Lung (tissue), 11 donors: ENCODE measurements at regions not wholly inside any gene's neighbourhood (a gene's known extent, or its start where the extent isn't known, plus 50 kb on each side); places are given as distances from the start of the nearest gene placed in this dataset.
"Not testable (repeated sequence)": the region's sequence is repeated elsewhere in the genome, so short reads cannot be mapped to it uniquely, and the experiment has no call there.

Experiments
- ATAC-seq: fragments of 200-7000 bp; cut with Tn5 transposase; one replicate; pipeline ENCODE4 v1.9.1; 2020; ENCODE audit warnings: moderate number of reproducible peaks; ENCODE audit not compliant: insufficient read depth, low FRiP score
- DNase-seq, 3 donors: peaks; one replicate each; pipeline ENCODE4 v3.0.0-alpha.2; 2013 to 2017
- H3K27ac ChIP-seq, 2 donors: one replicate each; pipeline ENCODE4 v1.5.1; 2013; ENCODE audit warnings: mild to moderate bottlenecking in 2 of 2, moderate library complexity in 2 of 2, control low read depth in 1 of 2, inconsistent platforms in 1 of 2, low read depth in 1 of 2, low read length in 1 of 2
- H3K27me3 ChIP-seq, 3 donors: one replicate each; pipeline ENCODE4 v1.5.1; 2013; ENCODE audit warnings: low read length in 2 of 3; ENCODE audit not compliant: control insufficient read depth in 3 of 3, insufficient read depth in 3 of 3
- H3K36me3 ChIP-seq, 4 donors: one replicate each; pipeline ENCODE4 v1.5.1; 2013; ENCODE audit warnings: low read length in 4 of 4, mild to moderate bottlenecking in 1 of 4, moderate library complexity in 1 of 4; ENCODE audit not compliant: control insufficient read depth in 4 of 4, insufficient read depth in 4 of 4
- H3K4me1 ChIP-seq, 5 donors: one replicate each; pipeline ENCODE4 v1.5.1; 2013; ENCODE audit warnings: low read length in 5 of 5, mild to moderate bottlenecking in 2 of 5, moderate library complexity in 1 of 5; ENCODE audit not compliant: control insufficient read depth in 5 of 5, insufficient read depth in 5 of 5
- H3K4me3 ChIP-seq: one replicate; pipeline ENCODE4 v1.5.1; 2013; ENCODE audit warnings: mild to moderate bottlenecking, control low read depth, moderate library complexity
- H3K9ac ChIP-seq, 2 donors: one replicate each; pipeline ENCODE4 v1.5.1; 2013; ENCODE audit warnings: low read length in 2 of 2, control low read depth in 1 of 2; ENCODE audit not compliant: insufficient read depth in 1 of 2
- H3K9me3 ChIP-seq, 4 donors: one replicate each; pipeline ENCODE4 v1.5.1; 2013; ENCODE audit warnings: low read length in 3 of 4, mild to moderate bottlenecking in 1 of 4, moderate library complexity in 1 of 4; ENCODE audit not compliant: control insufficient read depth in 4 of 4, insufficient read depth in 3 of 4
- CTCF ChIP-seq: IDR thresholded peaks from 2 replicates; pipeline ENCODE4 v1.5.1; 2012; ENCODE audit warnings: mild to moderate bottlenecking; ENCODE audit errors: control extremely low read depth, extremely low read depth
- WGBS, 2 donors: extraction: QIAGEN DNeasy Blood & Tissue Kit; methylation state at CpG; one replicate each; pipeline ENCODE4 v1.1.7; 2013; 5-methylcytosine and 5-hydroxymethylcytosine counted together
- donor health status: control.
- donor health status: control.
- donor health status: Bipolar disorder and iron deficiency.
- donor health status: healthy.
- donor health status: DM: yes; HTN: yes; CAD: no.

DNA sequence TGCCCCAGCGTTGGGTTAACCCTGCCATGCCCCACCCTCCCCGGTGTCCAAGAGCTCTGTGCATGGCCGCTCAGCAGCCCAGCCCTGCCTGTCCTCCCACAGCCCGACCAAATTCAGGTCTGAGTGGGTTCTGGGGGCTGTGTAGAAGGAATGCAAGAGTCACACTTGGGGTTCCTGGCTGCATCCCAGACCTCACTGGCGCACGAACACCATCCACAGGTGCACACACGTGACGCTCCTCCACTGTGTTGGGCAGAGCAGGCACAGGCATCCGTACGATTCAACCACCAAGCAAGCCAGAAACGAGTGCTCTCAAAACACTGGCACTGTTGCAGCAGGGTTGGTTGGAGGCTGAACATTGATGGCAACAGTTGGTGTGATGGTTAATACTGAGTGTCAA, 93.9 kb downstream of the OLFM1 start:
- DNase-seq (no peak), ATAC-seq (no peak)
- Histone ChIP-seq H3K9me3 (no peaks in the 10 kb centered on the region), H3K27ac (no peak overlapping the region), H3K9ac (no peak overlapping the region), H3K36me3 (no peaks in the 10 kb centered on the region), H3K4me1 (peaks cover 0 to 5% (median 0%) of the 10 kb centered on the region in 5 donors), H3K4me3 (no peak overlapping the region), H3K27me3 (peaks cover 0 to 31% (median 27%) of the 10 kb centered on the region in 3 donors)
- TF ChIP-seq CTCF, result no peak
- 85 to 87% methylated on average over 11 of the region's 11 CpGs for WGBS, 2 donors

- Histone ChIP-seq H3K4me1 (peaks cover 0 to 10% (median 0%) of the 10 kb centered on the region in 5 donors), H3K27me3 (peaks cover 0 to 36% (median 31%) of the 10 kb centered on the region in 3 donors)
- ATAC-seq, H3K36me3 ChIP-seq, H3K4me3 ChIP-seq, H3K9me3 ChIP-seq, H3K9ac ChIP-seq, DNase-seq, H3K27ac ChIP-seq: not testable (repeated sequence)
- WGBS, 2 donors, result 88% methylated on average over 10 of the region's 10 CpGs
Observed at GRCh38 chr9:135181841-135182240, 94.4 kb downstream of the OLFM1 start.

DNA sequence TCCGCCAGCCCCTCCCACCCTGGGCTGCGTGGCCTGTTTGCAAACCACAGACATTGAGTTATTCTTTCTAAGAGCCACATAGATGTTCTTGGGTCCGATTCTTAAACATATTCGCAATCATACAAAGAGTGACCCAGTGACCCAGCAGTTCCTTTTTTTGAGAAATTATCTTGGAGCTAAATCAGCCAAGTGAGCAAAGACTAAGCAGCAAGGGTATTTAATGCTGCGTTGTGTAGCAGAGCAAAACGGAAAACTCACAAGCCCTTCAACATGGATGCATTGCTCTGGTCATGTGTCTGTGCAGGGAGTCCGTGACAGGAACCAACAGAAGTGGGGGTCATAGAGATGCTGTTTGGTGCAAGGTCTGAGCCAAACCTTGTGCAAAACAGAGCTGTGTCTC, 95.6 kb downstream of the OLFM1 start:
- Histone ChIP-seq H3K4me3 (no peak overlapping the region), H3K27me3 (peaks cover 0 to 47% (median 35%) of the 10 kb centered on the region in 3 donors), H3K9ac (no peak overlapping the region), H3K27ac (no peak overlapping the region), H3K9me3 (no peaks in the 10 kb centered on the region), H3K36me3 (no peaks in the 10 kb centered on the region), H3K4me1 (peaks cover 0 to 15% (median 0%) of the 10 kb centered on the region in 5 donors)
- TF ChIP-seq CTCF, result no peak
- ATAC-seq (no peak), DNase-seq (no peak)
- 85 to 88% methylated on average over 7 of the region's 7 CpGs for WGBS, 2 donors

GRCh38 chr9:135183528-135184180, 96.2 kb downstream of the OLFM1 start:
- no peak for TF ChIP-seq CTCF
- no peak for DNase-seq
- H3K4me1 ChIP-seq, result peaks cover 0 to 15% (median 0%) of the 10 kb centered on the region in 5 donors
- H3K9ac ChIP-seq, result no peak overlapping the region
- no peaks in the 10 kb centered on the region for H3K36me3 ChIP-seq
- ATAC-seq, result no peak
- peaks cover 0 to 53% (median 35%) of the 10 kb centered on the region in 3 donors for H3K27me3 ChIP-seq
- no peak overlapping the region for H3K4me3 ChIP-seq
- no peak overlapping the region for H3K27ac ChIP-seq
- WGBS, 2 donors, result 50 to 52% methylated on average over 12 of the region's 12 CpGs
- peaks cover 0 to 3% (median 0%) of the 10 kb centered on the region in 4 donors for H3K9me3 ChIP-seq
